ENCODE measurements at regions not wholly inside any gene's neighbourhood (a gene's known extent, or its start where the extent isn't known, plus 50 kb on each side); places are given as distances from the start of the nearest gene placed in this dataset.

DNA sequence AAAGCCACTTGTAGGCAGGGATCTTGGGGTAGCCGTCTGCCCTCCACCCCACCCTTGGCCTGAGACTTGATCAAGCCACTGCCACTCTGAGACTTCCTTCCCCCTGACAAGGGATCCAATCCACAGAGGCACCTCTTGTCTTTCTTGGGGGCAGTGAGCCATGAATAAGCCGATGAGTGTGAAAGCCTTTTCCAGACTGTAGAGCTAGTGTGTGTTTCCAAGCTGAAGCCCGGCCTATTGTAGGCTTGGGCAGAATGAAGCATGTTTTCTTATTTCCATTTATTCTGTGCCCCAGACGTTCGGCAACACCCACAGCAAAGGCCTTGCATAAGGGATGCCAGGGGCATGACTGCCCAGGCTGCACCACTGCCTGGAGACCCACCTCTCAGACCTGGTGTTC lies 991.6 kb downstream of the BCL11B start:
- TF ChIP-seq, protein P1, sequence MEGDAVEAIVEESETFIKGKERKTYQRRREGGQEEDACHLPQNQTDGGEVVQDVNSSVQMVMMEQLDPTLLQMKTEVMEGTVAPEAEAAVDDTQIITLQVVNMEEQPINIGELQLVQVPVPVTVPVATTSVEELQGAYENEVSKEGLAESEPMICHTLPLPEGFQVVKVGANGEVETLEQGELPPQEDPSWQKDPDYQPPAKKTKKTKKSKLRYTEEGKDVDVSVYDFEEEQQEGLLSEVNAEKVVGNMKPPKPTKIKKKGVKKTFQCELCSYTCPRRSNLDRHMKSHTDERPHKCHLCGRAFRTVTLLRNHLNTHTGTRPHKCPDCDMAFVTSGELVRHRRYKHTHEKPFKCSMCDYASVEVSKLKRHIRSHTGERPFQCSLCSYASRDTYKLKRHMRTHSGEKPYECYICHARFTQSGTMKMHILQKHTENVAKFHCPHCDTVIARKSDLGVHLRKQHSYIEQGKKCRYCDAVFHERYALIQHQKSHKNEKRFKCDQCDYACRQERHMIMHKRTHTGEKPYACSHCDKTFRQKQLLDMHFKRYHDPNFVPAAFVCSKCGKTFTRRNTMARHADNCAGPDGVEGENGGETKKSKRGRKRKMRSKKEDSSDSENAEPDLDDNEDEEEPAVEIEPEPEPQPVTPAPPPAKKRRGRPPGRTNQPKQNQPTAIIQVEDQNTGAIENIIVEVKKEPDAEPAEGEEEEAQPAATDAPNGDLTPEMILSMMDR (IDR thresholded peaks at IDR 0.05; ENCODE audit: low read depth, low read length) = no peak
- TF ChIP-seq POLR2A (IDR thresholded peaks at IDR 0.05; ENCODE audit: extremely low read depth, insufficient read length) = no peak
- TF ChIP-seq, protein P2, sequence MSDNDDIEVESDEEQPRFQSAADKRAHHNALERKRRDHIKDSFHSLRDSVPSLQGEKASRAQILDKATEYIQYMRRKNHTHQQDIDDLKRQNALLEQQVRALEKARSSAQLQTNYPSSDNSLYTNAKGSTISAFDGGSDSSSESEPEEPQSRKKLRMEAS (IDR thresholded peaks at IDR 0.05; ENCODE audit: low read depth, low read length) = no peak

Measured in NB4 (cell line).